Astrocyte (in vitro differentiated cells and primary cell): ENCODE measurements at regions not wholly inside any gene's neighbourhood (a gene's known extent, or its start where the extent isn't known, plus 50 kb on each side); places are given as distances from the start of the nearest gene placed in this dataset.

Source experiments
- DNase-seq: peaks from one replicate; pipeline ENCODE4 v3.0.0-alpha.2; 2010; ENCODE audit warnings: low read depth
- FAIRE-seq: peaks from 2 replicates; lab custom pipeline; 2011; peaks lifted over from hg19 to GRCh38; lab: Jason Lieb, UNC
- H2AFZ ChIP-seq: 2 replicates; pipeline ENCODE4 v1.6.0; 2012; ENCODE audit warnings: low read depth, low read length, inconsistent platforms
- H3K27ac ChIP-seq: 2 replicates; pipeline ENCODE4 v1.5.1; 2011; ENCODE audit warnings: low read depth, low read length, inconsistent platforms
- H3K27me3 ChIP-seq: 2 replicates; pipeline ENCODE4 v1.6.0; 2011; ENCODE audit warnings: low read length, inconsistent platforms; ENCODE audit not compliant: insufficient read depth
- H3K36me3 ChIP-seq: 2 replicates; pipeline ENCODE4 v1.5.1; 2011; ENCODE audit warnings: low read length, inconsistent platforms; ENCODE audit not compliant: insufficient read depth
- H3K4me1 ChIP-seq: 2 replicates; pipeline ENCODE4 v1.5.1; 2011; ENCODE audit warnings: low read length, inconsistent platforms; ENCODE audit not compliant: insufficient read depth
- H3K4me2 ChIP-seq: 2 replicates; pipeline ENCODE4 v1.6.0; 2012; ENCODE audit warnings: low read length, inconsistent platforms
- H3K4me3 ChIP-seq: 2 replicates; pipeline ENCODE4 v1.5.1; 2011; ENCODE audit warnings: low read depth, mild to moderate bottlenecking, low read length, inconsistent platforms; ENCODE audit not compliant: insufficient read depth
- H3K79me2 ChIP-seq: 2 replicates; pipeline ENCODE4 v1.6.0; 2012; ENCODE audit warnings: mild to moderate bottlenecking, low read length, inconsistent platforms; ENCODE audit not compliant: insufficient read depth
- H3K9ac ChIP-seq: 2 replicates; pipeline ENCODE4 v1.6.0; 2012; ENCODE audit warnings: mild to moderate bottlenecking, low read length, inconsistent platforms
- H3K9me3 ChIP-seq: 2 replicates; pipeline ENCODE4 v1.5.1; 2012; ENCODE audit warnings: low read depth, mild to moderate bottlenecking, low read length, inconsistent platforms; ENCODE audit not compliant: insufficient read depth
- H4K20me1 ChIP-seq: 2 replicates; pipeline ENCODE4 v1.6.0; 2012; ENCODE audit warnings: low read length, inconsistent platforms; ENCODE audit not compliant: insufficient read depth
- H3K27ac Mint-ChIP-seq: one replicate; pipeline ENCODE4 v1.8.0; 2021; ENCODE audit warnings: mild to moderate bottlenecking, mixed read lengths; ENCODE audit not compliant: unreplicated experiment
- H3K27me3 Mint-ChIP-seq: one replicate; pipeline ENCODE4 v1.8.0; 2021; ENCODE audit warnings: low read depth, mixed read lengths; ENCODE audit not compliant: unreplicated experiment
- H3K36me3 Mint-ChIP-seq: one replicate; pipeline ENCODE4 v1.8.0; 2021; ENCODE audit warnings: low read depth, mixed read lengths; ENCODE audit not compliant: unreplicated experiment
- H3K4me1 Mint-ChIP-seq: one replicate; pipeline ENCODE4 v1.8.0; 2021; ENCODE audit warnings: low read depth, mixed read lengths; ENCODE audit not compliant: unreplicated experiment
- H3K4me3 Mint-ChIP-seq: one replicate; pipeline ENCODE4 v1.8.0; 2021; ENCODE audit warnings: mild to moderate bottlenecking, moderate library complexity, mixed read lengths; ENCODE audit not compliant: unreplicated experiment
- H3K9me3 Mint-ChIP-seq: one replicate; pipeline ENCODE4 v1.8.0; 2021; ENCODE audit warnings: mild to moderate bottlenecking, mixed read lengths; ENCODE audit not compliant: unreplicated experiment
- EZH2 ChIP-seq: IDR thresholded peaks from 2 replicates; pipeline ENCODE4 v1.6.1; 2012; ENCODE audit warnings: mild to moderate bottlenecking, low read length, inconsistent platforms; ENCODE audit not compliant: insufficient read depth
- TF ChIP-seq, protein P1 (sequence below): IDR thresholded peaks from 2 replicates; pipeline ENCODE4 v1.5.1; 2011; ENCODE audit warnings: low read depth, mild to moderate bottlenecking, inconsistent platforms, low read length, moderate library complexity; ENCODE audit not compliant: insufficient read depth

DNA sequence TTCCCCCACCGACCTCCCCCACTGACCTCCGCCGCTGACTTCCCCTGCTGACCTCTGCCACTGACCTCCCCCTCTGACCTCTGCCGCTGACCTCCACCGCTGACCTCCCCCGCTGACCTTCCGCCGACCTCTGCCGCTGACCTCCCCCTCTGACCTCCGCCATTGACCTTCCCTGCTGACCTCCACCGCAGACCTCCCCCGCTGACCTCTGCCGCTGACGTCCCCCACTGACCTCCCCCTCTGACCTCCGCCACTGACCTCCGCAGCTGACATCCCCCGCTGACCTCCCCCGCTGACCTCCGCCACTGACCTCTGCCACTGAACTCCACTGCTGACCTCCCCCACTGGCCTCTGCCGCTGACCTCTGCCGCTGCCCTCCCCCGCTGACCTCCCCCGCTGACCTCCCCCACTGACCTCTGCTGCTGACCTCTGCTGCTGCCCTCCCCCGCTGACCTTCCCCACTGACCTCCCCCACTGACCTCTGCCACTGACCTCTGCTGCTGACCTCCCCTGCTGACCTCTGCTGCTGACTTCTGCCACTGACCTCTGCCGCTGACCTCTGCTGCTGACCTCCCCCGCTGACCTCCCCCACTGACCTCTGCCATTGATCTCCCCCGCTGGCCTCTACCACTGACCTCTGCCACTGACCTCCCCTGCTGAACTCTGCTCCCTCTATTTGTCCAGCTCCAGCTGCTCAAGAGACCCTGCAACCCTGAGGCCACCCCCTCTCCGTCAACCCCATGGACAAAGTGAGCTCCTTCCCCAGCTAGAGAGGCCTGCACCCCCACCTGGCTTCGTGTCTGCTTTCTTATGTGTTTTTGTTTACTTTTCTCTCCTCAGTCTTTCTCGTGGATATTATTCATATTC, 91.4 kb upstream of the AFDN start:
- no peaks in the 10 kb centered on the region for H3K36me3 Mint-ChIP-seq
- H3K4me1 ChIP-seq, result no peaks in the 10 kb centered on the region
- H3K27ac Mint-ChIP-seq, result no peak overlapping the region
- H3K9me3 Mint-ChIP-seq, result peaks cover 6% of the 10 kb centered on the region
- H3K4me3 ChIP-seq, result no peak overlapping the region
- peaks cover 11% of the 10 kb centered on the region for H3K27me3 ChIP-seq
- no peak overlapping the region for H3K27ac ChIP-seq
- H3K36me3 ChIP-seq, result no peaks in the 10 kb centered on the region
- peaks cover 14% of the 10 kb centered on the region for H3K4me1 Mint-ChIP-seq
- H3K9me3 ChIP-seq, result no peaks in the 10 kb centered on the region
- no peak for DNase-seq
- no peaks in the 10 kb centered on the region for H4K20me1 ChIP-seq
- H3K4me3 Mint-ChIP-seq, result peak overlapping the region; percentile 42
- no peak for TF ChIP-seq EZH2
- TF ChIP-seq, protein P1, sequence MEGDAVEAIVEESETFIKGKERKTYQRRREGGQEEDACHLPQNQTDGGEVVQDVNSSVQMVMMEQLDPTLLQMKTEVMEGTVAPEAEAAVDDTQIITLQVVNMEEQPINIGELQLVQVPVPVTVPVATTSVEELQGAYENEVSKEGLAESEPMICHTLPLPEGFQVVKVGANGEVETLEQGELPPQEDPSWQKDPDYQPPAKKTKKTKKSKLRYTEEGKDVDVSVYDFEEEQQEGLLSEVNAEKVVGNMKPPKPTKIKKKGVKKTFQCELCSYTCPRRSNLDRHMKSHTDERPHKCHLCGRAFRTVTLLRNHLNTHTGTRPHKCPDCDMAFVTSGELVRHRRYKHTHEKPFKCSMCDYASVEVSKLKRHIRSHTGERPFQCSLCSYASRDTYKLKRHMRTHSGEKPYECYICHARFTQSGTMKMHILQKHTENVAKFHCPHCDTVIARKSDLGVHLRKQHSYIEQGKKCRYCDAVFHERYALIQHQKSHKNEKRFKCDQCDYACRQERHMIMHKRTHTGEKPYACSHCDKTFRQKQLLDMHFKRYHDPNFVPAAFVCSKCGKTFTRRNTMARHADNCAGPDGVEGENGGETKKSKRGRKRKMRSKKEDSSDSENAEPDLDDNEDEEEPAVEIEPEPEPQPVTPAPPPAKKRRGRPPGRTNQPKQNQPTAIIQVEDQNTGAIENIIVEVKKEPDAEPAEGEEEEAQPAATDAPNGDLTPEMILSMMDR, result no peak
- no peak overlapping the region for H3K9ac ChIP-seq
- no peak overlapping the region for H2AFZ ChIP-seq
- H3K27me3 Mint-ChIP-seq, result peaks cover 45% of the 10 kb centered on the region
- H3K4me2 ChIP-seq, result no peak overlapping the region
- no peak for FAIRE-seq
- H3K79me2 ChIP-seq, result no peaks in the 10 kb centered on the region

DNA sequence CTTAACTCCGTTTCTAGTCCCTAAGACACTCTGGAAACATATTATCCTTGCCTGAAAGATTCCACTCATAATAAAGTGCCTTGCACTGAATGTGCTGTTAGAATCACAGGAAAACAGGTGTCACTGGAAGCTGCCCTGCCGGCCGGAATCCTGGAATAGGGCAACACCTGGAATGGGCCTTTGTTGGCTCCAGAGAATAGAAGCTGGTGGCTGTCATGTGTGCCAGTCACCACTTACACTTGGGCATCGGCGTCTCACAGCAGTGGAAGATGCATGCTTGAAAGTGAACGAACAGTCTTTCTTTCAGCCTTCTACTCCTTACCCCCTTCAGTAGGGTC, 90.8 kb upstream of the AFDN start:
- Histone ChIP-seq H3K9ac (no peak overlapping the region), H3K9me3 (no peaks in the 10 kb centered on the region), H3K79me2 (no peaks in the 10 kb centered on the region), H4K20me1 (no peaks in the 10 kb centered on the region), H3K36me3 (no peaks in the 10 kb centered on the region), H3K4me2 (no peak overlapping the region), H3K27ac (no peak overlapping the region), H3K4me1 (no peaks in the 10 kb centered on the region), H3K4me3 (no peak overlapping the region), H3K27me3 (peaks cover 11% of the 10 kb centered on the region), H2AFZ (no peak overlapping the region)
- H3K36me3 Mint-ChIP-seq, result no peaks in the 10 kb centered on the region
- DNase-seq (no peak), FAIRE-seq (no peak)
- no peak overlapping the region for H3K27ac Mint-ChIP-seq
- peaks cover 40% of the 10 kb centered on the region for H3K27me3 Mint-ChIP-seq
- peak overlapping the region; percentile 42 for H3K4me3 Mint-ChIP-seq
- H3K9me3 Mint-ChIP-seq, result peaks cover 6% of the 10 kb centered on the region
- H3K4me1 Mint-ChIP-seq, result peaks cover 15% of the 10 kb centered on the region
- no peak for TF ChIP-seq EZH2
- TF ChIP-seq, protein P1, result no peak
